HG03575 (cell line): ENCODE measurements at regions not wholly inside any gene's neighbourhood (a gene's known extent, or its start where the extent isn't known, plus 50 kb on each side); places are given as distances from the start of the nearest gene placed in this dataset.

Experiments
- ATAC-seq: cut with Tn5 transposase; IDR thresholded peaks from one replicate; pipeline ENCODE4 v1.9.1; 2021; ENCODE audit not compliant: unreplicated experiment, insufficient number of reproducible peaks, low FRiP score; ENCODE audit errors: extremely low read depth

GRCh38 chr7:46160861-46161260 is 239.8 kb upstream of the IGFBP3 start:
- no peak for ATAC-seq

GRCh38 chr7:46157931-46158330 is 236.9 kb upstream of the IGFBP3 start:
- no peak for ATAC-seq

GRCh38 chr7:46157404-46157803 is 236.3 kb upstream of the IGFBP3 start:
- no peak for ATAC-seq

- no peak for ATAC-seq
Observed at GRCh38 chr7:46156853-46157252, 235.8 kb upstream of the IGFBP3 start.

GRCh38 chr7:46156086-46156485 is 235.0 kb upstream of the IGFBP3 start:
- no peak for ATAC-seq

GRCh38 chr7:46155367-46155766 is 234.3 kb upstream of the IGFBP3 start:
- no peak for ATAC-seq

GRCh38 chr7:46153951-46154787 is 233.1 kb upstream of the IGFBP3 start:
- ATAC-seq, result no peak

- ATAC-seq, result no peak
Observed at GRCh38 chr7:46153583-46153950, 232.5 kb upstream of the IGFBP3 start.

GRCh38 chr7:46152696-46153095 is 231.6 kb upstream of the IGFBP3 start:
- ATAC-seq, result no peak

GRCh38 chr7:46150721-46151120 is 229.6 kb upstream of the IGFBP3 start:
- no peak for ATAC-seq

GRCh38 chr7:46150202-46150601 is 229.1 kb upstream of the IGFBP3 start:
- no peak for ATAC-seq

- ATAC-seq, result no peak
Observed at GRCh38 chr7:46147871-46148270, 226.8 kb upstream of the IGFBP3 start.

GRCh38 chr7:46146454-46147255 is 225.6 kb upstream of the IGFBP3 start:
- ATAC-seq, result no peak

- ATAC-seq, result no peak
Observed at GRCh38 chr7:46145412-46145811, 224.3 kb upstream of the IGFBP3 start.

GRCh38 chr7:46143949-46144917 is 223.2 kb upstream of the IGFBP3 start:
- ATAC-seq, result no peak

GRCh38 chr7:46143421-46143820 is 222.3 kb upstream of the IGFBP3 start:
- ATAC-seq, result no peak

GRCh38 chr7:46139079-46139478 is 218.0 kb upstream of the IGFBP3 start:
- no peak for ATAC-seq

GRCh38 chr7:46137725-46138124 is 216.7 kb upstream of the IGFBP3 start:
- no peak for ATAC-seq

- no peak for ATAC-seq
Observed at GRCh38 chr7:46135557-46135956, 214.5 kb upstream of the IGFBP3 start.
